ENCODE measurements at regions not wholly inside any gene's neighbourhood (a gene's known extent, or its start where the extent isn't known, plus 50 kb on each side); places are given as distances from the start of the nearest gene placed in this dataset.
A peak's percentile ranks its signal among the peaks of the same experiment; 100 is the strongest.

DNA sequence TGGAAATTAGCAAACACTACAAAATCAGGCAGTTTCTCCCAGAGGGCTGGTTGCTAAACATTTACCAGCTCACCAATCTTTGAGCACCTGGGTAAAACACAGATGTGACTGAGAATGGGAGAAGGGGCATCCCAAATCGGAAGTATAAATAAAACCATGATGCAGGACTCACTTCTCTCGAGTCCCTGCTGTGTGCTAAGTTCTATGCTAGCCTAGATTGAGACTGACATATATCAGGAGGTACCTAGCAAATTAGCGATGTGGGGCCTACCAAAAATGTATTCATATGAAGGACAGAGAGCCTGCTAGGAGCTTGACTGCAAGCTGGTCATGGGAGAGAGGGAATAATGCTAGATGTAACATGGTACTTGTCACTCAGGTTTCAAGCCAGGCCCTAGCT lies 171.9 kb upstream of the PGRMC2 start:
- no peak for DNase-seq (ENCODE audit: extremely low read depth, low read depth)
- no peak overlapping the region for H3K4me3 ChIP-seq (replicated peaks; ENCODE audit: low read depth, low read length)
- TF ChIP-seq CTCF (IDR thresholded peaks at IDR 0.05; ENCODE audit: low read depth, low read length, missing control alignments): no peak

- TF ChIP-seq CTCF (IDR thresholded peaks at IDR 0.05; ENCODE audit: low read depth, low read length, missing control alignments): no peak
- no peak for DNase-seq (ENCODE audit: extremely low read depth, low read depth)
- no peak overlapping the region for H3K4me3 ChIP-seq (replicated peaks; ENCODE audit: low read depth, low read length)
Measured at GRCh38 chr4:128458816-128459215, 171.2 kb upstream of the PGRMC2 start.

GRCh38 chr4:128457726-128458125 lies 170.1 kb upstream of the PGRMC2 start:
- no peak for TF ChIP-seq CTCF (IDR thresholded peaks at IDR 0.05; ENCODE audit: low read depth, low read length, missing control alignments)
- no peak overlapping the region for H3K4me3 ChIP-seq (replicated peaks; ENCODE audit: low read depth, low read length)
- no peak for DNase-seq (ENCODE audit: extremely low read depth, low read depth)

- no peak for DNase-seq (ENCODE audit: extremely low read depth, low read depth)
- no peak overlapping the region for H3K4me3 ChIP-seq (replicated peaks; ENCODE audit: low read depth, low read length)
- no peak for TF ChIP-seq CTCF (IDR thresholded peaks at IDR 0.05; ENCODE audit: low read depth, low read length, missing control alignments)
Measured at GRCh38 chr4:128456171-128456570, 168.6 kb upstream of the PGRMC2 start.

- no peak for TF ChIP-seq CTCF (IDR thresholded peaks at IDR 0.05; ENCODE audit: low read depth, low read length, missing control alignments)
- H3K4me3 ChIP-seq (replicated peaks; ENCODE audit: low read depth, low read length): no peak overlapping the region
- DNase-seq (ENCODE audit: extremely low read depth, low read depth): no peak
Measured at GRCh38 chr4:128455480-128455879, 167.9 kb upstream of the PGRMC2 start.

- H3K4me3 ChIP-seq (replicated peaks; ENCODE audit: low read depth, low read length): no peak overlapping the region
- TF ChIP-seq CTCF (IDR thresholded peaks at IDR 0.05; ENCODE audit: low read depth, low read length, missing control alignments): no peak
- DNase-seq (ENCODE audit: extremely low read depth, low read depth): no peak
Measured at GRCh38 chr4:128454881-128455280, 167.3 kb upstream of the PGRMC2 start.

GRCh38 chr4:128454281-128454871 lies 166.8 kb upstream of the PGRMC2 start:
- DNase-seq (ENCODE audit: extremely low read depth, low read depth): peak; percentile 87
- peak; percentile 86 for TF ChIP-seq CTCF (IDR thresholded peaks at IDR 0.05; ENCODE audit: low read depth, low read length, missing control alignments)
- no peak overlapping the region for H3K4me3 ChIP-seq (replicated peaks; ENCODE audit: low read depth, low read length)

Measured in HFF-Myc (cell line).